B cell (primary cell): ENCODE measurements at regions not wholly inside any gene's neighbourhood (a gene's known extent, or its start where the extent isn't known, plus 50 kb on each side); places are given as distances from the start of the nearest gene placed in this dataset.

Experiments
- ATAC-seq: fragments of 200-7000 bp; cut with Tn5 transposase; one replicate; pipeline ENCODE4 v1.10.0; 2021; ENCODE audit warnings: low read depth, mild to moderate bottlenecking, moderate number of reproducible peaks, moderate library complexity
- CTCF ChIA-PET: fragments of 350-600 bp; sonication (Branson Sonifier 250); formaldehyde crosslinking; loops from one replicate; lab custom pipeline; 2021; ENCODE audit warnings: antibody characterized with exemption, inconsistent platforms; lab: Charles Lee
- POLR2A ChIA-PET: fragments of 350-600 bp; sonication (Branson Sonifier 250); formaldehyde crosslinking; loops from one replicate; lab custom pipeline; 2021; ENCODE audit warnings: antibody characterized with exemption; lab: Charles Lee
- DNase-seq: peaks from one replicate; pipeline ENCODE4 v3.0.0; 2013
- H2AFZ ChIP-seq: 2 replicates; pipeline ENCODE4 v1.6.1; 2012; ENCODE audit warnings: mild to moderate bottlenecking, low read depth, low read length; ENCODE audit not compliant: insufficient read depth, poor library complexity, severe bottlenecking
- H3K27ac ChIP-seq, 2 donors: 1 replicate in 1 of 2; 2 replicates in 1 of 2; pipeline ENCODE4 v1.5.1; 2012 to 2013; ENCODE audit warnings: low read length in 2 of 2, mild to moderate bottlenecking in 2 of 2, moderate library complexity in 1 of 2
- H3K27me3 ChIP-seq, 4 experiments: fragments of 200-600 bp in 1 of 4; sonication (generic) in 1 of 4; replicated peaks in 1 of 4; 1 replicate in 2 of 4; 2 replicates in 2 of 4; pipeline versions ENCODE4 v1.6.1 to v1.7.0; 2013 to 2016; ENCODE audit warnings: low read length in 3 of 4, mild to moderate bottlenecking in 2 of 4, mixed read lengths in 1 of 4, moderate library complexity in 1 of 4; ENCODE audit not compliant: insufficient read depth in 4 of 4, control insufficient read depth in 3 of 4; ENCODE audit errors: control extremely low read depth in 1 of 4
- H3K36me3 ChIP-seq, 2 experiments: replicated peaks in 1 of 2; 1 replicate in 1 of 2; 2 replicates in 1 of 2; pipeline versions ENCODE4 v1.6.1 to v1.7.1; 2013; ENCODE audit warnings: low read length in 1 of 2; ENCODE audit not compliant: insufficient read depth in 2 of 2, control insufficient read depth in 1 of 2; ENCODE audit errors: control extremely low read depth in 1 of 2, extremely low read depth in 1 of 2
- H3K4me1 ChIP-seq, 2 donors: fragments of 200-600 bp in 1 of 2; sonication (generic) in 1 of 2; 1 replicate in 1 of 2; 2 replicates in 1 of 2; pipeline versions ENCODE4 v1.5.1 to v1.6.1; 2013 to 2017; ENCODE audit warnings: low read length in 2 of 2; ENCODE audit not compliant: control insufficient read depth in 2 of 2, insufficient read depth in 2 of 2
- H3K4me2 ChIP-seq: replicated peaks from 2 replicates; pipeline ENCODE3; 2012; ENCODE audit warnings: mild to moderate bottlenecking, low read depth, low read length; ENCODE audit not compliant: poor library complexity, severe bottlenecking
- H3K4me3 ChIP-seq, 5 experiments: fragments of 200-600 bp in 1 of 5; sonication (generic) in 1 of 5; 1 replicate in 3 of 5; 2 replicates in 2 of 5; pipeline versions ENCODE4 v1.5.1 to v1.7.0; 2011 to 2016; ENCODE audit warnings: low read length in 4 of 5, mild to moderate bottlenecking in 4 of 5, low read depth in 2 of 5, control low read depth in 1 of 5, moderate library complexity in 1 of 5; ENCODE audit not compliant: insufficient read depth in 1 of 5; ENCODE audit errors: control extremely low read depth in 1 of 5, extremely low read depth in 1 of 5
- H3K79me2 ChIP-seq: fragments of 200-600 bp; sonication (generic); one replicate; pipeline ENCODE4 v1.6.0; 2016; ENCODE audit warnings: low read length; ENCODE audit not compliant: control insufficient read depth, insufficient read depth
- H3K9ac ChIP-seq: fragments of 200-600 bp; sonication (generic); 2 replicates; pipeline ENCODE4 v1.6.1; 2017; ENCODE audit warnings: mild to moderate bottlenecking, low read length, moderate library complexity
- H3K9me3 ChIP-seq, 3 donors: one replicate each; pipeline versions ENCODE4 v1.6.1 to v1.7.1; 2013; ENCODE audit warnings: low read length in 2 of 3; ENCODE audit not compliant: control insufficient read depth in 2 of 3, insufficient read depth in 1 of 3; ENCODE audit errors: control extremely low read depth in 1 of 3
- H4K20me1 ChIP-seq: 2 replicates; pipeline ENCODE4 v1.6.0; 2012; ENCODE audit warnings: mild to moderate bottlenecking, low read length; ENCODE audit not compliant: insufficient read depth, control insufficient read depth, poor library complexity, severe bottlenecking
- H3K27ac Mint-ChIP-seq: one replicate; pipeline ENCODE4 v1.8.0; 2021; ENCODE audit warnings: mixed read lengths
- H3K27me3 Mint-ChIP-seq: one replicate; pipeline ENCODE4 v1.8.0; 2021; ENCODE audit warnings: mixed read lengths
- H3K4me1 Mint-ChIP-seq: one replicate; pipeline ENCODE4 v1.8.0; 2021; ENCODE audit warnings: mixed read lengths
- H3K4me3 Mint-ChIP-seq: one replicate; pipeline ENCODE4 v1.8.0; 2021; ENCODE audit warnings: mixed read lengths
- H3K9me3 Mint-ChIP-seq: one replicate; pipeline ENCODE4 v1.8.0; 2022; ENCODE audit warnings: mixed read lengths; ENCODE audit not compliant: insufficient read depth
- CTCF ChIP-seq: fragments of 200-600 bp; IDR thresholded peaks from one replicate; pipeline ENCODE4 v1.8.0; 2022; ENCODE audit warnings: antibody characterized with exemption, mild to moderate bottlenecking
- EZH2 ChIP-seq: IDR thresholded peaks from 2 replicates; pipeline ENCODE4 v1.6.1; 2012; ENCODE audit warnings: borderline replicate concordance, low read depth, mild to moderate bottlenecking, moderate library complexity, low read length; ENCODE audit not compliant: insufficient read depth, poor library complexity, severe bottlenecking
- WGBS: methylation state at CpG from one replicate; pipeline ENCODE4 v1.1.5; 2013; ENCODE audit warnings: missing lambda C conversion rate; ENCODE audit not compliant: insufficient coverage; 5-methylcytosine and 5-hydroxymethylcytosine counted together
- intact Hi-C: fragments of 100-400 bp; cut with micrococcal nuclease; formaldehyde crosslinking; loops from one replicate; pipeline ENCODE4 v1.10.0; 2022

GRCh38 chr3:88918841-88919240, 188.6 kb upstream of the EPHA3 start:
- no peaks in the 10 kb centered on the region for H3K27me3 Mint-ChIP-seq
- ATAC-seq, result no peak
- H4K20me1 ChIP-seq, result no peaks in the 10 kb centered on the region
- ChIA-PET POLR2A (no interaction called here), CTCF (no interaction called here)
- no peak overlapping the region for H3K4me3 Mint-ChIP-seq
- no peaks in the 10 kb centered on the region for H3K9me3 Mint-ChIP-seq
- DNase-seq, result no peak
- H3K27me3 ChIP-seq, result no peaks in the 10 kb centered on the region
- no peaks in the 10 kb centered on the region for H3K4me1 ChIP-seq
- H3K79me2 ChIP-seq, result no peaks in the 10 kb centered on the region
- no peak overlapping the region for H3K9ac ChIP-seq
- no peak overlapping the region for H2AFZ ChIP-seq
- no peaks in the 10 kb centered on the region for H3K9me3 ChIP-seq
- no peaks in the 10 kb centered on the region for H3K4me1 Mint-ChIP-seq
- TF ChIP-seq CTCF (no peak), EZH2 (no peak)
- H3K27ac ChIP-seq, result no peak overlapping the region
- intact Hi-C loops, result no loop called here
- WGBS, result 94% methylated on average over 3 of the region's 4 CpGs
- H3K27ac Mint-ChIP-seq, result no peak overlapping the region
- no peaks in the 10 kb centered on the region for H3K36me3 ChIP-seq
- H3K4me3 ChIP-seq, result no peak overlapping the region
- no peak overlapping the region for H3K4me2 ChIP-seq

GRCh38 chr3:88921986-88922385, 185.4 kb upstream of the EPHA3 start:
- Histone ChIP-seq H3K4me2 (no peak overlapping the region), H3K79me2 (no peaks in the 10 kb centered on the region), H3K4me3 (no peak overlapping the region), H3K9ac (no peak overlapping the region), H2AFZ (no peak overlapping the region), H3K9me3 (no peaks in the 10 kb centered on the region), H3K27me3 (no peaks in the 10 kb centered on the region), H3K4me1 (no peaks in the 10 kb centered on the region), H3K27ac (no peak overlapping the region), H3K36me3 (no peaks in the 10 kb centered on the region), H4K20me1 (no peaks in the 10 kb centered on the region)
- no peak for ATAC-seq
- no peak for DNase-seq
- POLR2A ChIA-PET, result no interaction called here
- intact Hi-C loops, result no loop called here
- CTCF ChIA-PET, result no interaction called here
- Mint-ChIP-seq H3K4me3 (no peak overlapping the region), H3K27ac (no peak overlapping the region), H3K9me3 (no peaks in the 10 kb centered on the region), H3K4me1 (no peaks in the 10 kb centered on the region), H3K27me3 (no peaks in the 10 kb centered on the region)
- no CpG with 5 or more reads among the region's 2 CpGs for WGBS
- TF ChIP-seq CTCF, result no peak
